ENCODE measurements at regions not wholly inside any gene's neighbourhood (a gene's known extent, or its start where the extent isn't known, plus 50 kb on each side); places are given as distances from the start of the nearest gene placed in this dataset.

DNA sequence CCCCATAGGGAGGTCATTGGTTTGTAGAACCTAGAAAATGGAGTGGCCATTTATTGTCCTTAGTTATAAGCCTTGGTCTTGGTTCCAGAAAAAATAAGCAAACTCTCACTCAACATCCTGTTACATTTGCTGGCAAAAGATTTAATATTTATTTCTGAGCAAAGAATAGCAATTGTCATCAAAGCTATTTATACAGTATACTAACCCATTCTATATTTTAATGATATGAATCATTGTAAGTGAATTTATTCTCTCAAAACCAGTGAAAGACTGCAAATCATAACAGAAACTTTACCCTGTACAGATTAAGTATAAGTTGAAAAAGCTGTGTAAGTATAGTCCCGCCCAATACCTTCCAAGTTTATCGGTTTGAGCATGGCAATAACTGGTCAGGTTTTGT is 364.4 kb downstream of the CD109 start:
- no peak for DNase-seq (ENCODE audit: low read depth)
- TF ChIP-seq, protein P1, sequence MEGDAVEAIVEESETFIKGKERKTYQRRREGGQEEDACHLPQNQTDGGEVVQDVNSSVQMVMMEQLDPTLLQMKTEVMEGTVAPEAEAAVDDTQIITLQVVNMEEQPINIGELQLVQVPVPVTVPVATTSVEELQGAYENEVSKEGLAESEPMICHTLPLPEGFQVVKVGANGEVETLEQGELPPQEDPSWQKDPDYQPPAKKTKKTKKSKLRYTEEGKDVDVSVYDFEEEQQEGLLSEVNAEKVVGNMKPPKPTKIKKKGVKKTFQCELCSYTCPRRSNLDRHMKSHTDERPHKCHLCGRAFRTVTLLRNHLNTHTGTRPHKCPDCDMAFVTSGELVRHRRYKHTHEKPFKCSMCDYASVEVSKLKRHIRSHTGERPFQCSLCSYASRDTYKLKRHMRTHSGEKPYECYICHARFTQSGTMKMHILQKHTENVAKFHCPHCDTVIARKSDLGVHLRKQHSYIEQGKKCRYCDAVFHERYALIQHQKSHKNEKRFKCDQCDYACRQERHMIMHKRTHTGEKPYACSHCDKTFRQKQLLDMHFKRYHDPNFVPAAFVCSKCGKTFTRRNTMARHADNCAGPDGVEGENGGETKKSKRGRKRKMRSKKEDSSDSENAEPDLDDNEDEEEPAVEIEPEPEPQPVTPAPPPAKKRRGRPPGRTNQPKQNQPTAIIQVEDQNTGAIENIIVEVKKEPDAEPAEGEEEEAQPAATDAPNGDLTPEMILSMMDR (IDR thresholded peaks at IDR 0.05; ENCODE audit: low read depth, low read length, missing control alignments) = no peak
- in situ Hi-C loops (cut with HindIII; ENCODE audit: low sequenced_read_pairs) = no loop called here
- H3K4me3 ChIP-seq (ENCODE audit: low read depth, low read length) = no peak overlapping the region

DNA sequence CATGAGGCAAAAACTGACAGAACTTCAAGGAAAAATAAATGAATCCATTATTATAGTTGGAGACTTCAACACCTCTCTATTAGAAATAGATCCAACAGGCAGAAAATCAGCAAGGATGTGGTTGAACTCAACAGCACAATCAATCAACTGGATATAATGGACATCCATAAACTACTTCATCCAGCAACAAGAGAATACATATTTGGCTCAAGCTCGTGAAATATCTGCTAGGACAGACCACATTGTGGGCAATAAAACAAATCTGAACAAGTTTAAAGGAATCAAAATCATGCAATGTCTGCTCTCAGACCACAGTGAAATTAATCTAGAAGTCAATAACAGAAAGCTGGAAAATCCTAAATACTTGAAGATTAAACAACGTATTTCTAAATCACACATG is 362.6 kb downstream of the CD109 start:
- no peak overlapping the region for H3K4me3 ChIP-seq (ENCODE audit: low read depth, low read length)
- DNase-seq (ENCODE audit: low read depth) = no peak
- in situ Hi-C loops (cut with HindIII; ENCODE audit: low sequenced_read_pairs) = no loop called here
- TF ChIP-seq, protein P1 (IDR thresholded peaks at IDR 0.05; ENCODE audit: low read depth, low read length, missing control alignments) = no peak

DNA sequence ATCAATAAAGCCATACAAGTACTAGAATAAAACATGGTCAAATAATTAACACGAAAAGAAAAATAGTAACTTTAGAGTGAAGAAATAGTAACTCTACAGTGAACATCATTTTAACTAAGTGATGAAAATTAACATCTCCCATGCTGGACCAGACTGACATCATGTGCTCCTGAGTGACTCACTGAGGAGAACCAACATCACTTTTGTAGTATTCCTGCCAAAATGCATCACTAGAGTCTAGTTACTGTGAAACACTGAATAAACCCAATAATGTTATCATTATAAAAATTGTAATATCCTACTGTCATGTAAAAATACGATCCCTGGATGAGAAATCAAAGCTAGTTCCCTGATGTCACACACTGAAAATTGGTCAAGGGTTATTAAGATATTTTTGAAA is 361.3 kb downstream of the CD109 start:
- no peak for DNase-seq (ENCODE audit: low read depth)
- in situ Hi-C loops (cut with HindIII; ENCODE audit: low sequenced_read_pairs) = no loop called here
- TF ChIP-seq, protein P1 (IDR thresholded peaks at IDR 0.05; ENCODE audit: low read depth, low read length, missing control alignments) = no peak
- H3K4me3 ChIP-seq (ENCODE audit: low read depth, low read length) = no peak overlapping the region

DNA sequence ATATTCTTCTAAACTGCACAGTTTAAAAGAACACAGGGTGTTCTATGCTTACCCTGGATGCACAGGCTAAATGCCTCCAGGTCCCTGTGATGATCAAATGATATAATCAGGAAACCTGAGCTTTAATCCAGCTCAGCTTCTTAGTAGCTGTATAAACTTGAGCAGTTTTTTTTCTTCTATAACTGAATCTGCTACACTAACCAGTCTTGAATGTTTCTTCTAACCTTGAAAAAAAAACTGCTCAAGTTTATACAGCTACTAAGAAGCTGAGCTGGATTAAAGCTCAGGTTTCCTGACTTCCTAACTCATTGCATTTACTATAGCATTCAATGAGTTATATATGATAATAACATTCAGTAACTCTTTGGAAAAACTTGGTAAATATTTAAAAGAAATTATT is 358.2 kb downstream of the CD109 start:
- TF ChIP-seq, protein P1 (IDR thresholded peaks at IDR 0.05; ENCODE audit: low read depth, low read length, missing control alignments) = no peak
- in situ Hi-C loops (cut with HindIII; ENCODE audit: low sequenced_read_pairs) = no loop called here
- H3K4me3 ChIP-seq (ENCODE audit: low read depth, low read length) = no peak overlapping the region
- DNase-seq (ENCODE audit: low read depth) = no peak

DNA sequence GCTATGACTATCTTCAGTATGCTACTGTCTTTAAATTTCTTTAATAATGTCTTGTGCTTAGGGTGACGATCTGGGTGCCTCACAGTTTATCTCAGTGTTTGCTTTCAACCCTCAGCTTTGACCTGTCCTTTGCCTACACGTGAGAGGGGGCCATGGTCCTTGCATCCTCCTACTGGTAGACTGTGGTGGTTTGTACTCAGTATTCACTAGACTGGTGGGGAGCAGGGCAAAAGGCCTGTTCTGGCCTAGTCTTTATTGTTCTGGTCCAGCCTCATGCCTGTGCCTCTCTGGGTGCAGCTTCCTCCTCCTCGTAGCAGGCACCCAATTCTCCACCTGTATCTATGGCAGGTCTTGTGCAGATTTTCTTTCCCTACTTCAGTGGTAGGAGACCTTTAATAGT is 354.9 kb downstream of the CD109 start:
- no peak overlapping the region for H3K4me3 ChIP-seq (ENCODE audit: low read depth, low read length)
- no peak for DNase-seq (ENCODE audit: low read depth)
- TF ChIP-seq, protein P1 (IDR thresholded peaks at IDR 0.05; ENCODE audit: low read depth, low read length, missing control alignments) = no peak
- in situ Hi-C loops (cut with HindIII; ENCODE audit: low sequenced_read_pairs) = no loop called here

DNA sequence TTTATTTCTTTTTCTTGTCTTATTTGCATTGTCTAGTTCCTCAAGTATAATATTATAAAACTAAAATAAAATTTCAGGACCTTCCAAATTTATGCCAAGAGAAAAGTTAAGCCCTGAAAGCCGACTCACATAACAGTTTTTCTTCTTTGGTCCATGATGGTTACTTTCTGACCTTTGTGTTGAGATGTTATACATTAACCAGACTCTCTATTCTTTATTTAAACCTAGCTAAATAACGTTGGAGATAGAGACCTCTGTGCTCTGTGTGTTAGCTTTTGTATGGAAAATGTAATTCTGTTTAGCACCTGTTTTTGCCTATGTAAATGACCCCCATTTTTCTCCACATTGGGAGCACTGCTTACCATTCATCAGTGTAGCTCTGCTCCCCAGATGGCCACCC is 352.4 kb downstream of the CD109 start:
- in situ Hi-C loops (cut with HindIII; ENCODE audit: low sequenced_read_pairs) = no loop called here
- no peak for DNase-seq (ENCODE audit: low read depth)
- TF ChIP-seq, protein P1 (IDR thresholded peaks at IDR 0.05; ENCODE audit: low read depth, low read length, missing control alignments) = no peak

More for the DNA sequence above, 352.4 kb downstream of the CD109 start:
- H3K4me3 ChIP-seq (ENCODE audit: low read depth, low read length) = no peak overlapping the region
